ENCODE measurements at regions not wholly inside any gene's neighbourhood (a gene's known extent, or its start where the extent isn't known, plus 50 kb on each side); places are given as distances from the start of the nearest gene placed in this dataset.

- no peaks in the 10 kb centered on the region for H3K27me3 ChIP-seq (replicated peaks; ENCODE audit: insufficient read depth, low read depth, low read length, poor library complexity)
- H3K27ac ChIP-seq (ENCODE audit: low read depth, low read length, poor library complexity, severe bottlenecking): no peak overlapping the region
- no peak for DNase-seq (ENCODE audit: low spot score)
- H3K4me3 ChIP-seq (ENCODE audit: low read depth, low read length, poor library complexity, severe bottlenecking): no peak overlapping the region
- no peak for TF ChIP-seq EZH2 (IDR thresholded peaks at IDR 0.05; ENCODE audit: borderline replicate concordance, low read depth, low read length, poor library complexity, severe bottlenecking)
- TF ChIP-seq CTCF (conservative IDR thresholded peaks at IDR 0.05; ENCODE audit: low read depth, low read length): no peak
- intact Hi-C loops (cut with micrococcal nuclease; ENCODE audit: unreplicated experiment): no loop called here
- ChIA-PET POLR2A (ENCODE audit: low non-redundant PET) (no interaction called here), CTCF (no interaction called here)
- H3K4me1 ChIP-seq (ENCODE audit: insufficient read depth, low read length, poor library complexity, severe bottlenecking): no peaks in the 10 kb centered on the region
- H3K9me3 ChIP-seq (ENCODE audit: low read depth, low read length, poor library complexity, severe bottlenecking): no peaks in the 10 kb centered on the region
- no peaks in the 10 kb centered on the region for H3K36me3 ChIP-seq (ENCODE audit: insufficient read depth, low read length, poor library complexity, severe bottlenecking)
- BruUV-seq (replicated peaks): no TSS peak
These were observed 159.3 kb upstream of the LMO4 start for GRCh38 chr1:87169263-87169910.

GRCh38 chr1:87170157-87170556 is 158.5 kb upstream of the LMO4 start:
- TF ChIP-seq CTCF (conservative IDR thresholded peaks at IDR 0.05; ENCODE audit: low read depth, low read length) (no peak), EZH2 (IDR thresholded peaks at IDR 0.05; ENCODE audit: borderline replicate concordance, low read depth, low read length, poor library complexity, severe bottlenecking) (no peak)
- no peaks in the 10 kb centered on the region for H3K9me3 ChIP-seq (ENCODE audit: low read depth, low read length, poor library complexity, severe bottlenecking)
- DNase-seq (ENCODE audit: low spot score): no peak
- intact Hi-C loops (cut with micrococcal nuclease; ENCODE audit: unreplicated experiment): no loop called here
- no peaks in the 10 kb centered on the region for H3K27me3 ChIP-seq (replicated peaks; ENCODE audit: insufficient read depth, low read depth, low read length, poor library complexity)
- no TSS peak for BruUV-seq (replicated peaks)
- H3K4me3 ChIP-seq (ENCODE audit: low read depth, low read length, poor library complexity, severe bottlenecking): no peak overlapping the region
- ChIA-PET CTCF (no interaction called here), POLR2A (ENCODE audit: low non-redundant PET) (no interaction called here)
- H3K4me1 ChIP-seq (ENCODE audit: insufficient read depth, low read length, poor library complexity, severe bottlenecking): no peaks in the 10 kb centered on the region
- H3K36me3 ChIP-seq (ENCODE audit: insufficient read depth, low read length, poor library complexity, severe bottlenecking): no peaks in the 10 kb centered on the region
- no peak overlapping the region for H3K27ac ChIP-seq (ENCODE audit: low read depth, low read length, poor library complexity, severe bottlenecking)

GRCh38 chr1:87170931-87171598 is 157.6 kb upstream of the LMO4 start:
- TF ChIP-seq CTCF (conservative IDR thresholded peaks at IDR 0.05; ENCODE audit: low read depth, low read length): no peak
- no peak for TF ChIP-seq EZH2 (IDR thresholded peaks at IDR 0.05; ENCODE audit: borderline replicate concordance, low read depth, low read length, poor library complexity, severe bottlenecking)
- no peak overlapping the region for H3K27ac ChIP-seq (ENCODE audit: low read depth, low read length, poor library complexity, severe bottlenecking)
- BruUV-seq (replicated peaks): no TSS peak
- H3K27me3 ChIP-seq (replicated peaks; ENCODE audit: insufficient read depth, low read depth, low read length, poor library complexity): no peaks in the 10 kb centered on the region
- DNase-seq (ENCODE audit: low spot score): no peak
- no peaks in the 10 kb centered on the region for H3K4me1 ChIP-seq (ENCODE audit: insufficient read depth, low read length, poor library complexity, severe bottlenecking)
- POLR2A ChIA-PET (ENCODE audit: low non-redundant PET): no interaction called here
- CTCF ChIA-PET: no interaction called here
- no peaks in the 10 kb centered on the region for H3K9me3 ChIP-seq (ENCODE audit: low read depth, low read length, poor library complexity, severe bottlenecking)
- H3K36me3 ChIP-seq (ENCODE audit: insufficient read depth, low read length, poor library complexity, severe bottlenecking): no peaks in the 10 kb centered on the region
- H3K4me3 ChIP-seq (ENCODE audit: low read depth, low read length, poor library complexity, severe bottlenecking): no peak overlapping the region
- intact Hi-C loops (cut with micrococcal nuclease; ENCODE audit: unreplicated experiment): no loop called here
